GM20000 (cell line): ENCODE measurements at regions not wholly inside any gene's neighbourhood (a gene's known extent, or its start where the extent isn't known, plus 50 kb on each side); places are given as distances from the start of the nearest gene placed in this dataset.

ENCODE experiments used
- DNase-seq: peaks from one replicate; pipeline ENCODE4 v3.0.0; 2012; ENCODE audit warnings: low spot score
- TF ChIP-seq, protein P1 (sequence below): IDR thresholded peaks from 2 replicates; pipeline ENCODE4 v1.5.1; 2012; ENCODE audit warnings: mild to moderate bottlenecking, control low read depth; ENCODE audit errors: extremely low read depth, missing control alignments

DNA sequence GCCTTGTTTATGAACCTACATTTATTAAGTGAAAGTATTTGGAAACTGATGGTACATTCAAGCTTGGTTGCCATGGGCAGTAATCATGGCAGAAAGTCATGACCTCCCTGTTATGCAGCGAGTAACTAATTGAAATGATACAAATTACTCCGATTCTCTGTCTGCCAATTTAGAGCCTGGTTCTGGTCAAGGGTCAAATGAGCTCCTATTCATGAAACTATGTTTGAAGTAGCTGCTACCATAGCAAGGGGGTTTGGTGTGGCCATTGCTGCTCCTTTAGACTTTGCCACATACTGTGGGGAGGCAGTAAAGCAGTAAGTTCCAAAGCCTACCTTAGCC is 187.2 kb upstream of the FOXD3 start:
- TF ChIP-seq, protein P1, sequence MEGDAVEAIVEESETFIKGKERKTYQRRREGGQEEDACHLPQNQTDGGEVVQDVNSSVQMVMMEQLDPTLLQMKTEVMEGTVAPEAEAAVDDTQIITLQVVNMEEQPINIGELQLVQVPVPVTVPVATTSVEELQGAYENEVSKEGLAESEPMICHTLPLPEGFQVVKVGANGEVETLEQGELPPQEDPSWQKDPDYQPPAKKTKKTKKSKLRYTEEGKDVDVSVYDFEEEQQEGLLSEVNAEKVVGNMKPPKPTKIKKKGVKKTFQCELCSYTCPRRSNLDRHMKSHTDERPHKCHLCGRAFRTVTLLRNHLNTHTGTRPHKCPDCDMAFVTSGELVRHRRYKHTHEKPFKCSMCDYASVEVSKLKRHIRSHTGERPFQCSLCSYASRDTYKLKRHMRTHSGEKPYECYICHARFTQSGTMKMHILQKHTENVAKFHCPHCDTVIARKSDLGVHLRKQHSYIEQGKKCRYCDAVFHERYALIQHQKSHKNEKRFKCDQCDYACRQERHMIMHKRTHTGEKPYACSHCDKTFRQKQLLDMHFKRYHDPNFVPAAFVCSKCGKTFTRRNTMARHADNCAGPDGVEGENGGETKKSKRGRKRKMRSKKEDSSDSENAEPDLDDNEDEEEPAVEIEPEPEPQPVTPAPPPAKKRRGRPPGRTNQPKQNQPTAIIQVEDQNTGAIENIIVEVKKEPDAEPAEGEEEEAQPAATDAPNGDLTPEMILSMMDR: no peak
- DNase-seq: no peak

DNA sequence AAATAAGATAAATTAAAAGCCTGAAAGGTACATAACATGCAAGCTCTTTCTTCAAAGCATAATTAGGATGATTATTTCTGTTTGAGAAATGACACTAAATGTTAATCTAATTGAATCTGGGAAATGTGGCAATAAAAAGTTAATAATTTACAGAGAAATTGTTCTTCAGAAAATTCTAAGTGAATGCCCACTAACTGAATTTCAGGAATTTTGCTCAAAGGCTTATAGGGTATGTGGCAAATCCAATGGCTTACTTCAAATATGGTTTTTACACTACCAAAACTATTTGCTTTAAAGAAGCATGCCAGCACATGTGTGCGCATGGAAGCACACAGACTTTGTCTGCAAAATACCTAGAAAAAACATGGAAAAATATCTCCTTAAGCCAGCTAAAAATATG is 186.6 kb upstream of the FOXD3 start:
- TF ChIP-seq, protein P1: no peak
- no peak for DNase-seq

DNA sequence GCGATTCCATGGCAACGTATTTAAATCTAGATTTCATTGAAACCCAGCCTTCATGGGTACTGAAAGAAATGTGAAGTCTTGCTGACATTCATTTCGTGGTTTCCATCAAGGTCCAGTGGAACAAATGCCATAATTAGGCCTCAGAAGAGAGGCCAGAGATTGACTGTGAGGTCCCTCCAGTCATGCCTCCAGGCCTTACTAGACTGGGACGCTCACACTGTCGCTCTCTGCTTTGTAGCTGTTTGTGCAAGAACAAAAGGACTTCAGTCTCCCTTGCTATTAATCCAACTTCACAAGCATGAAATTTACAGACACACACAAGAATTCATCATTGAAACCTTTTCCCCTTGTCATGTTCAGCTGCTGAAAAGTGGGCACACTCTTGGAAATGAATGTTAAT is 180.4 kb upstream of the FOXD3 start:
- TF ChIP-seq, protein P1: no peak
- no peak for DNase-seq

DNA sequence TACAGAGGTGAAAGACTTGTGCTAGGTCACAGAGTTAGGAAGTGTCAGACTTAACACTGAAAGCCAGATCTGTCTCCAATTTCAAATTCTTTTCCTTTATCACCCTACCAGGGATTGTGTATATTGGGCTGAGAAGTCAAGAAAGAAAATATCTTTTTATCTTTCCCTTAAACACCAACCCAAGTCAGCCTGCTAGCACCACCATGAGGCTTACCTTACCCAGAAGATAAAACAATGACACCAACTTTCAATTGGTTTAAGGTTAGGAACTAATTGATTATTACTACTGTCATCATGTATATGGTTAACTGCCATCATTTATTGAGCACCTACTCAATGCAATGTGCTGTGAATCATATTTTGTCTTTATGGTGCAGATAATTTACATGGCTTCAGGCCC is 178.9 kb upstream of the FOXD3 start:
- DNase-seq: no peak
- TF ChIP-seq, protein P1: no peak

DNA sequence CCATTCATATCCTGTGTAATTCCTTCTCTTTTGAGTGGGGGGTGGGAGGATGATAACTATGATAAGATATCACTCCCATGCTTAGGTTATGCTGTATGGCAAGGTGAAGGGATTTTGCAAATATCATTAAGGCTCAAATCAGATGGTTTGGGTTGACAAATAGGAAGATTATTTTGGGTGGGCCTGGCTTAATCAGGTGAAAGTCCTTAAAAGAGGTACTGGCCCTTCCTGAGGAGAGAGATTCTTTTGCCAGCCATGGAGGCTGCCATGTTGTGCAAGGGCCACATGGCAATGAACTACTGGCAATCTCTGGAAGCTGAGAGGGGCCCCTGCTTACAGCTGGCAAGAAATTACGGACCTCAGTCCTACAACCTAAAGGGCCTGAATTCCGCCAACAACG is 174.6 kb upstream of the FOXD3 start:
- TF ChIP-seq, protein P1: no peak
- DNase-seq: no peak

DNA sequence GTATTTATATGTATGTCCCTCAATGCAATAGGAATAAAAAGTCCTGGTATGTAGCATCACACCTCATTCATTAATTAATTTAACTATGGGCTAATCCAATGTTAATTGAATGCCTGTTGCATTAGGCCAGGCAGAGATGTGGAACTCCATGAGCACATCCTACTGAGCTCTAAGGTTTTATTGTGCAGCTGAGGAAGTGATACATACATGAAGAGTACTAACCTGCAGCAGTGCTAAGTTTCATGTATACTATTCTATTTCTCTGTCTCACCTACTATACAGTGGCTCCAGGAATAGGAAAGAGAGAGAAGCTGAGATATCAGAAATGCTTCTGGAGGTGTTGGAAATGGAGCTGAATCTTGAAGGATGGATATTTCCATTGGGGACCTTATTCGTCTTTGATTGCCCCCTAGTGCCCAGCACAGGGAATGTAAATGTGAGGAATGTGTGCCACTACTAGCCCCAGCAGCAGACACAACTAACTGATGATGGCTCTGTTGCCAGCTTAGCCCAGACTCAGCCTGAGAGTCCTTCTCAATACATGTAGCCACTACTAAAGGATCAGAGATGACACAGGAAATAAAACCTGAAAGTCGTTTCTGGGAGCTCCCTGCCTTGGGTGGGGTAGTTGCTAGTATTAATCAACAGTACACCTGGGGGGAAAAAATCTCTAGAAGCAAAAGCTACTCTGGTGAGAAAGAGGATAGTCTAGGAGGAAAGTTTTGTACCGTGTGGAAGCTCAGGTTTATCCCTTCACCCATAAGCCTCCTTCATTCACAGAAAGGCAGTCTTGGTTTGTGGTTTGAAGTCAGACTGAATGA is 173.3 kb upstream of the FOXD3 start:
- peak; percentile 34 for DNase-seq
- TF ChIP-seq, protein P1: peak; percentile 35

DNA sequence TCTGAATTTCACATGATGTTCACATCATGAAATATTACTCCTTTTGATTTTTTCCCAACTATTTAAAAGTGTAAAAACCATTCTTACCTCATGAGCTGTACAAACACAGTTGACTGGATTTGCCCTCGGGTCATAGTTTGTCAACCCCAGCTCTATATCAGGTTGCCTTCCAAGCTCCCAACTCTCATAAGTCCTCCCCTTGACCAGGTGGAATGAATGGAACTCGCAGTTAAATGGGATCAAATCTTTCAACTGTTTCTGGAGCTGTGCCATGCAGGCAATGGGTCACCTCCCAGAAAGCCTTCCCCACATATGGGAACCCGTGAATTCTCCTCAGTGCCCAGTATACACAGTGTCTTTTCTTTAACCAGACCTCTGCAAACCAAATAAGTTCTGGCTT is 169.8 kb upstream of the FOXD3 start:
- TF ChIP-seq, protein P1: no peak
- no peak for DNase-seq
